HG03066 (cell line): ENCODE measurements at regions not wholly inside any gene's neighbourhood (a gene's known extent, or its start where the extent isn't known, plus 50 kb on each side); places are given as distances from the start of the nearest gene placed in this dataset.

Experiments used
- ATAC-seq: cut with Tn5 transposase; IDR thresholded peaks from one replicate; pipeline ENCODE4 v1.9.1; 2021; ENCODE audit warnings: low read depth; ENCODE audit not compliant: unreplicated experiment

DNA sequence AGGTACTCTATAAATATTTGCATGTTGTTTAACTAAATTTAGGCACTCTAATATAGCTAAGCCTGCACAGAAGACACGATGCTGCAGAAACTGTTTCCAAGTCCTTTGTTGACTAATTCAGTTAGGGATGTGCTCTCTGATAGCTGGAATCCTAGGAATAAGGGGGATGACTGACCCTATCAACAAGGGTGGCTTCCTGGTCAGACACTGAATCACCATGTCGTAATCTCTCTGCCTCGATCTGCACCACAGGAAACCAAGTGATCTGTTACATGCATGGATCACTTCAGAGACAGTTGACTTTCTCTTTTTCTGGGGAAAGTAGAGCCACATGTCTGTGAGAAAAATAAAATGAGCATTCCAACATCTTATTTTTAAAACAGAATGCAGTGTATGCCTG, 169.1 kb downstream of the GUCY2F start:
- ATAC-seq: no peak

DNA sequence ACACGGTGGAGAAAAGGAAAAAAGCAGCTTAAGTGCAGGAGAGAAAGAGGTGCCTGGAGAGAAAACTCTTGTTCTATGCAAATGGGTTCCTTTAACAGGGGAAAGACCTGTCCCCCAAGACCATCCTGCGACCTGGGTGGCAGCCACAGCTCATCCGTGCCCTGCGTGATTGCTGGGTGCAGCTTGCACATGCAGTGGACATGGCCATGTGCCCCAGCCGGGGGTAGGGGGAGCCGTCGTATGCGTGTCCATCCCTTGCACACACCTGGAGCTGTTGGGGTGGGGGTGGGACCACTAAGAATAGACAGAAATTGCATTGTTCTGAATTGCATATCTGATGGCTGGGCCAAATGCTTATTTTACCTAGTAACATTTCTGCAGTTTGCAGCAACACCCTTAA, 171.9 kb downstream of the GUCY2F start:
- ATAC-seq: no peak

DNA sequence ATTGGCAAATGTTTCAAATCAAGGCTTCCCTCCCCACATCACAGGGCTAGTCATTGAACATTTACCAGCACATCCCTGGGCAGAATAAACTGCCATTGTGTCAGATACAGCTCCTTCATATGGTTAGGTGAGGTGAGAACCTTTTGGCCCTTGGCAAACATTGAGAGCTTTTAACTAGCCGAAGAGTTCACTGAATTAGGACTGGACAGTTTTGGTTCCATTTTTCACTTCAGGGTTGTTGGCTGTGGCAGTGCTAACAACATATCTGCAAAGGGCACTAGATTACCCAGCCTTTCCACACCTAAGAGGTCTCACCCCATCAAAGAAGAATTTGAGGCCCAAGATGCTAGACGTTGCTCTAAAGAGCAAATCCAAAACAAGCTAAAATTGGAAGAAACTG, 180.7 kb downstream of the GUCY2F start:
- ATAC-seq: no peak

DNA sequence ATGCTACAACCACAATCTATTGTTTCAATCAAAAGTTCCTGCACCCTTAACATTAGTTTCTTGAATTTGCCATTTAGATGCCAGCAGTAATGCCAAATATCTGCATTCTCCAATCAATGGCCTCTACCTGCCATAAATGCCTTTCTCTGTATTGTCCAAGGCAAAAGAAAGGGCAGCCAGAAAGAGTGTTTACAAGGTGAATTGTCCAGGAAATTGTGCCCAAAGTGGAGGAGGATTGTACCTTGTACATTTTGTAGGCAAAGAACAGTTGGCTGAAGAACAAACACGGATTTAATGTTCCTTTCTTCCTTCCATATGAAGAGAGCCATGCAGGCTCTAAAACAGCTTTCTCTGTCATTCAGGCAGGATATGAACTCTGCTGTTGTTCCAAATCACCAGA, 181.5 kb downstream of the GUCY2F start:
- ATAC-seq: no peak

DNA sequence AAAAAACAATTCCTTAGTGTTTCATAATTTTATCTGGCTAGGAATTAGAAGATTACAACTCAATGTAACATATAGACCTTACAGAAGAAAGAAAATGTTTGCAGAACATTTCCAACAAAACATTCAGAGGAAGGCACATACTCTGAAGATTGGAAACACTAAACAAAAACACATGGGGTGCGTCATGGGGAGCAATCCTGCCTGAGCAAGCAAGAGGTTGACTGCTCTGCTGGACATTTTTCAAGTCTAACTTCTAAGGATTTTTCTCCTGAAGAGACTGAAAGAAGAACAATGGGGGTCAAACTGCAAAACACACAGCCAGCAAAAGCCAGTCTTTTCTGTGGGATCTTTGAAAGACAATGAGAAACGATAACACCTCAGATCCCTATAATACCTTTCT, 182.8 kb downstream of the GUCY2F start:
- ATAC-seq: no peak

DNA sequence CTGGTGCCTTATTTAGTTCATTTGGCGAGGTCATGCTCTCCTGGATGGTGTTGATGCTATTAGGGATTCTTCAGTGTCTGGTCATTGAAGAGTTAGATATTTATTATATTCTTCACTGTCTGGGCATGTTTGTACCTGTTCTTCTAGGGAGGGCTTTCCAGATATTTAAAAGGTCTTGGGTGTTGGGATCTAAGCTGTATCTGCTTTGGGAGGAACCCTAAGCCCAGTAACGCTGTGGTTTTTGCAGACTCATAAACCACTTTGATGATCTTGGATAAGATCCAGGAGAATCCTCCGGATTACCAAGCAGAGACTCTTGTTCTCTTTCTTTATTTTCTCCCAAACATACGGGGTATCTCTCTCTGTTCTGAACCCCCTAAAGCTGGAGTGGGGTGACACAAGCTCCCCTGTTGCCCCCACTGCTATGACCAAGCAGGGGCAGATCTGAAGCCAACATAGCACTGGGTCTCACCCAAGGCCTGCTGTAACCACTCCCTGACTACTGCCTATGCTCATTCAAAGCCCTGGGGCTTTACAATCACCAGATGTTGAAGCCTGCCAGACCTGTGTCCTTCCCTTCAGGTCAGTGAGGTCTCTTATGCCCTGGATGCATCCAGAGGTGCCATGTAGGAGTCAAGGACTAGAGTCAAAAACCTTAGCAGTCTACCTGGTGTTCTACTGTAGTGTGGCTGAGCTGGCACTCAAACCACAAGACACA, 187.6 kb downstream of the GUCY2F start:
- no peak for ATAC-seq

DNA sequence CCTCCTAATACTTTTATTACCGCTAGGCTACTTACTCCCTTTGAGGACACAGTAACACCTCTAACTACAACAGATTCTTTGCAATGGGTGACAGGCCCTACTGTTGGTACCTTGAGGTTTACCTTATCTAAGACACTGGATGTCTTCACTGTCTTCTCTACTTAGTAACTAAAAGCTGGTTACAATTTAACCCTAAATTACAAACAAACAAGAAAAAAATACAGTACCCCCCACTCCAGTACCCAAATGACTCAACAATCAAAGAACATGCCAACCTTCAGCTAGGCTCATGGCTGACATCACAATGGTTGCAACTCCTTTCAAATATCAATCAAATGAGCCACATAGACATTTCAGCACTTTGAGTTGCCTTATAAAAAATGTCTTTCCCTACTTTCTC, 198.0 kb downstream of the GUCY2F start:
- no peak for ATAC-seq

DNA sequence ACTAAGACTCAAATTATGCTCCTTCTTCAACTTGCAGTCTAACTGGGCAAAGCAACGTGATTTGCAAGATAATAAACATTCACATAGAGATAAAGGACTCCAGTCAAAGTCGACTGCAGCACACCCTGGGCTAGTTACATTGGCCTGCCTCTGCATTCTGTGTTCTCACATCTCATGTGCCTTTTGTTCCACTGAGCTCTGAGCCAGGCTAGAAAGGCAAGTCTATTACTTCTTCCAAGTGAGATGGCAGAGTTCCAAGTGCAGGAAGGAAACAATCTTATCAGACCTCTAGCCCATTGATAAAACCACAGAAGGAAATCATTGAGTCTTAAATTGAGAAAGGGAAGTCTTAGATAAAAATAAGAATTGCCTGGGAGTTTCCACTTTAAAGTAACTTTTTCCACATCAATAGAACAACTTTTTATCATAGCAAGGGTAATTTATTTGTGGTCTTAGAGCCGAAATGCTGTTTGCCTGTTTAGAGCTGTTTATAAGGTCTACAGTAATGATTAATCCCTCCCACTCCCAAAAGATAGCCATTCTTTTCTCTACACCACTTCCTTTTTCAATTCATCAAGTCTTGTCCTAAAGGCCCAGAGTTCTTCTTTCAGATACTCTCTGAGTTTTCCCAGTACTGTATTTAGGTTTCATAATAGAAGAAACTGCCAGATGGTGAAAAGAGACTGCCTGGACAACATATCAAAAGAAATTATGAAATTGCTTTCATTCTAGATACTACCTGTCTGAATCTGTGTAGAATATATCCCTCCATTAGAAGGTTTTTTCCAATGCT, 200.2 kb downstream of the GUCY2F start:
- ATAC-seq: peak; percentile 80

DNA sequence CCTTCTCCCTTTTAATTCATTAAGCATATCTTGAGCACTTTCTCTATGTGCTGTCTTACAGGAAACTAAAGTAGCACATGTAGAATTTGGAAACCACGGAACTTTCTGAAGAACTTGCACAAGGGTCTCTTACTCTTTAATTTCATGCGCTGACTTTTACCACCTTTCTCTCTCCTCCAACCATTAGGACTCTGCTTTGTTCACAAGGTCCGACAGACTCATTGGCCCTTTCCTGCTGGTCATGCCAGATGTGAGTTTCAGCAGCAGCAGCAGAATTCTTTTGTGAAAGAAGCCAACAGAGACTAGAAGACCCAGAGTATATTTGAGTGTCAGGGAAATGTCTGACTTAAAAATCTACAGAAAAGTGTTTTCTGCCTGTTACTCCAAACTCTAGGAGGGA, 207.1 kb downstream of the GUCY2F start:
- no peak for ATAC-seq

DNA sequence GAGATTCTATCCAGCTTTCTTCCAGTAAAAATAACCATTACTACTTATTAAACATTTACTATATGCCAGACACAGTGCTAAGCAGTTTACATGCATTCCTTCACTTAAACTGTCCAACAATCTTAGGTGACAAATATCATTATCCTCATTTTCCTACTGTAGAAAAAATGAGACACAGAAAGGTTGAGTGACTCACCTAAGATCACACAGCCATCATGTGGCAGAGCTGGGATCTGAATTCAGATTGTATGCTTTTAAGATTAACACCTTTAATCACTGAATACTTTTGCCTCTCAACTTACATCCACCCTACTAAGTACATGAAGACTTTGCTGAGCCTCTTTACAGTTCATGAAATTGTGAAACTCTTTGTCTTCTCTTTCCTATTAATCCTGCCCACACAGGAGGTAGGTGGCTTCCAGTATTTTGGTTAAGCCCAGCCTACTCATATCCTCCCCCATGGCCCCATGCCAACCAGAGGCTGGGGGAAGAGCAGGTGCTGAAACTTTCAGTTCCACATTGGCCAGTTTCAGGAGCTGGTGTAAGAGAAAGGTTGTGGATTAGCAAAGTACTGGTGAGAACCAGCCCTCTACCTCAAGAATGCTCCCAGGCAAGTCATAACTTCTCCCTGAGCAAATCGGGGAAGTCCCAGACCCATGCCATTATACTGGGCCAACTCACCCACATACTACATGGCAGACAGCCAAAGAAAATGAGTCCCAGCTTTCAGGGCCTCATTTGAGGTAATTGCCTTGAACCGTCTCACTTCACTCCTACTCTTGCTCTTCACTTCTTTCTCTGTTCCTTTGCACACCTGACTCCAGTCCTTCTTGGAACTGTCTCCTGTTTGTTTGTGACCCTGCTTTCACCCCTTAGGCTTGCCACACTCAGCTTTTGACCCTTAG, 211.1 kb downstream of the GUCY2F start:
- ATAC-seq: peak; percentile 96

DNA sequence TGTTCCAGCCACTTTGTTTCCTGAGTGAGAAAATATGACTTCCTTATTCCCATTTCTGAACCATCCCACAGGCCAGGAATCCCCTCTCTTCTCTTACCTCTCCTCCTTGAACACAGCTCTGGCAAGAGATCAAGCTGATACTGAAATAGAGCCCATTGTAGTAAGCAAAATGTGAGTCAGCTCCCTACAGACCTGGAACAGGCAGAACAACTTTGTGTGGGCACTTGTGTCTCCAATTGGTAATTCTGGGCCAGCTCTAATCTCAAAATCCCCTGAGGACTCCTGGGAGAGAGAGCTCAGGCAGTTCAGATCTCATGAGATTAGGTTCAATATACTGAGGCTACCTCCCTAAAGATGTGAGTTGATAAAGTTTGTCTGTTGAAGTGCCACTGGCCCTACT, 213.5 kb downstream of the GUCY2F start:
- no peak for ATAC-seq

DNA sequence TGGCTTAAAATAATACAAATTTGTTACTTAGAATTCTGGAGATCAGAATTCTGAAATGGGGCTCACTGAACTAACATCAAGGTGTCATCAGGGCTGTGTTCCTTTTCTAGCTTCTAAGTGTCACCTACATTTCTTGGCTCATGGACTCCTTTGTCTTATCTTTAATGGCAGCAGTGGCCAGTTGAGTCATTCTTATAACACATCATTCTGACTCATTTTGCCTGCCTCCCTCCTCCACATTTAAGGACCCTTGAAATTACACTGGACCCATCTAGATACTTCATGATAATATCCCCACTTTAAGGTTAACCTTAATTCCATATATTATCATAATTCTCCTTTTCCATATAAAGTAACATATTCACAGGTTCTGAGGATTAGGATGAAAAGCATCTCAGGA, 215.9 kb downstream of the GUCY2F start:
- ATAC-seq: no peak

DNA sequence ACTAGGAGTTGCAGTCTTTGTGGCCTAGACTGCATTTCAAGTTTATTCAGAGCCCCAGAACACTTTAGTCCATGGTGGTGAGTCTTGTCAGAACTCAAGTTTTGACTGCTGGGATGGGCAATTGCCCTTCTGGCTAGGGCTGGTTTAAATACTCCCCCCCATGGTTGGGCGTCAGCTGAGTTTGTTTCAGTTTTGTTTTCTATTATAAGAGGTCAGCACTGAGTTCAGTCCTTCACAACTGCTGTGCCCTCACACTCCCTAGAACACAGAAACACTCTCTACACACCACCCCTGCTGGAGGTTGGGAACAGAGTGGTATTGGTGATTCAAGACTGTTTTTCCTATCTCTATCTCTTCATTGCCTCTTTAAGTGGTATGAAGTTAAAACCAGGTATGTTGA, 217.0 kb downstream of the GUCY2F start:
- ATAC-seq: peak; percentile 47

DNA sequence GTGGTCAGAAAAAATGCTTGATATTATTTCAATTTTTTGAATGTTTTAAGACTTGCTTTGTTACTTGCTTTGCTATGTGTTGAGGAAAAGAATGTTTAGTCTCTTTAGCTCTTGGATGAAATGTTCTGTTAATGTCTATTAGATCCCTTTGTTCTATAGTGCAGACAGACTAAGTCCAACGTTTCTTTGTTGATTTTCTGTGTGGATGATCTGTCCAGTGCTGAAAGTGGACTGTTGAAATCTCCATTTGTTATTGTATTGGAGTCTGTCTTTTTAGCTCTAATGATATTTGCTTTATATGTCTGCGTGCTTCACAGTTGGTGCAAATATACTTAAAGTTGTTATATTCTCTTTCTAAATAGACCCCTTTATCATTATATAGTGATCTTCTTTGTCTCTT, 220.6 kb downstream of the GUCY2F start:
- no peak for ATAC-seq

DNA sequence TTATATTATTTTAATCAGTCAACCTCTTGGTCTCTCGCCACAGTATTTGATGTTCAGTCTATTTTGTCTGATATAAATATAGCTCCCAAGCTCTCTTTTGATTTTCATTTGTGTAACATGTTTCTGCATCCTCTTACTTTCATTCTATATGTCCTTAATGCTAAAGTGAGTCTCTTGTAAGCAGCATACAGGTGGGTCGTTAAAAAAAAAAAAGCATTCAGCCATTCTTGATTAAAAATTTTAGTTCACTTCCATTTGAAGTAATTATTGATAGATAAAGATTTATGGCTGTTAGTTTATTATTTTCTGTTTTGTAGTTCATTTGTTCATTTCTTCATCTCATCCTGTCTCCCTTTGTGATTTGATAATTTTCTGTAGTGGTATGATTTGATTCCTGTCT, 229.1 kb downstream of the GUCY2F start:
- ATAC-seq: no peak

DNA sequence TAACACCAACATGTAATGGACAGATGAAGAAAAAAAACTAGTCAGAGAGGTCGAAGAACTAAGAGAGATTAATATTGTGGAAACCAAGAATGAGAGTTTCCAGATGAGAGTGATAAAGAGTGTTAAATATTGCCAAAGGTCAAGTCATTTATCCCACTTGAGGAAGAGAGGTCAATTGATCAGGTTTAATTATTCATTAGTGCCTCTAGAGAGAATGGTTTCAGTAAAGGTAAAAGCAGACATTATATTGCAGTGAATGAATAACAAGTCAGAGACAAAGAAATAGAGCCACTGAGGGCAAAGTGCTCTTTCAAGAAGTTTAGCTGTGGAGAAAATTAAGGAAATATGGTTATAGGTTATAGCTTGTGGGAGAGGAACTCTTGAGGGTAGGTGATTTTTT, 263.1 kb downstream of the GUCY2F start:
- no peak for ATAC-seq

DNA sequence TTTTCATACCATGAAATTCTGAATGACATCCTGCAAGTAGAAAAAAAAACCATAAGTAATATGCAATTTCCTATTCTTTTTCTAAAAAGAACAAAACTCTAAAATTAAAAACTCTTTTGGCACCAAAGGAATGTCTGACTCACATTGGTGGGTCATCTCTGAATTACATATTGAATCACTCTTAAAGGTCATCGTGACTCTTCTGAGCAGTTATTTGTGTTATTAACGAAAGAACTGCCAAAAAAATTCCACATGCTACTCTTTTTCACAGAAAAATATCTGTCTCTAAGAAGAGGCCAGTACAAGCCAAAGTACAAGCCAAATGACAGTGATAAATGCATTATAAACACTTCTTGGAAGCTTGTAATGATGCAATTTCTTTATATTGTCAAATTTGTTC, 282.2 kb downstream of the GUCY2F start:
- ATAC-seq: no peak

DNA sequence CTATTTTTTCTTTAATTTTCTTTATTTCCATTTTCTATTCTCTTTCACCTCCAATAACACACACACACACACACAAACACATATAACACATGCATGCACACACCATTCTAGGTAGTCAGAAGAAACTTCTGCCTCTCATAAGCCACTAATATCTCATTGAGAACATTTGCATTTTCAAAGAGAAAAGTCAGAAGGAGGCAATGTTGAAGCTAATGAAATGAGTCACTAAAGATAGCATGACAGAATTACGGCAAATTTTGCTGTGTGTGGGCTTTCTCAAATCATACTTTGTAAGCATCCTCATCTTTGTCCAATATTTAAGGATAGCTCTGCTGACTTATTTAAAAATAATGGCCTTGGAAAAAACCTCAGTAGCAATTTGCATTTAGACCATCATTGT, 291.3 kb downstream of the GUCY2F start:
- ATAC-seq: no peak

DNA sequence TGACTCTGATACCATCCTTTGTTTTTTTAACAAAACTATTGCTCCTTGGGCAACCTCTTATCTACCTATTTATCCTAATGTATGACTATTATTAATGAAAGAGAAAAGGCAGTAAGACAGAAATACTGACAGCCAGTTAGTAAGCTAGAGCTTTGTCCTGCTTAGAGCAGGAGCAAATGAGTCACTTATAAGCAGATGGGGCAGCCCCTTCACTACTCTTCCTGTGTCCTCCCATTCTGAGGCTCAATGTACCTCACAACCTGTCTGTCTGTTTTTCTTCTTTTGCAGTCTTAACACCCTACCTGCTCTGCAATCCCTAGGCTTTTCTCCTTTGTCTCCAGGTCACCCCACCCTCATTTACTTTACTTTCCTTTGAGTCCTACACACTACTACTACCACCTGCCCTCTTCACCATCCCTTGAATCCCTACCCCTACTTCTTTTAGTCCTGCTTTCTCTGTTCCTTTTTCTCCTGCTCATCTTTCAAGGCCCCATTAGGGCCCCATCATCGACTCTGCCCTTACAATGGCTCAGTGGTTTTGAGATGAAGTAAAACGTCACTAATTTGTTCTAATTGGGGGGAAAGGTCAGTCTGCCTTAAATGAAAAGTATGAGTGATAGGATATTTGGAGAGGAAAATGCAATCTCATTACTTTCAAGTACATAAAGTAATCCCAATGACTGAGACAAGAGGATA, 294.3 kb downstream of the GUCY2F start:
- ATAC-seq: peak; percentile 91

DNA sequence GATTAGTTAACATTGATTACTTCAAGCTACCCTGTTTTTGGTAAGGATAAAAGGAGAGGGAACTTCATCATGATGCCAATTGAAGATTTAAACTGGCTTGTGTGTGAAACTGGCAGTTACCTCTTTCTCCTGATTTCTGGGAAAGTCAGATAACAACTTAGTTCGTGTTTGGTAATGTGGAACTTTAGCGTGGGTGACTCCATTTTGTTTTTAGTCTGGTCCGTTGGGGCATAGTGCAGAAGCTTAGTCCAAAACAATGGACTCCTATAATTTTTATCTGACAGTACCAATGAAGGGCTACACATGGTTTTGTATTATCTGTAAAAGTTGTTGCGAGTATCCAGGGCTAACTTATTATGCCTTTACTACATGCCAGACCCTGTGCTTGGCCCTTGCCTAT, 294.9 kb downstream of the GUCY2F start:
- ATAC-seq: no peak
